Suprapubic skin (tissue), 4 donors: ENCODE measurements at regions not wholly inside any gene's neighbourhood (a gene's known extent, or its start where the extent isn't known, plus 50 kb on each side); places are given as distances from the start of the nearest gene placed in this dataset.

Experiments
- CTCF ChIP-seq, 2 donors: fragments of 200-600 bp in 1 of 2; fragments of 450-650 bp in 1 of 2; sonication (generic) in 1 of 2; IDR thresholded peaks; one replicate each; pipeline ENCODE4 v1.5.1; 2016 to 2019; ENCODE audit warnings: antibody characterized with exemption in 2 of 2, mild to moderate bottlenecking in 1 of 2, moderate library complexity in 1 of 2
- POLR2A ChIP-seq, 2 donors: fragments of 450-650 bp; IDR thresholded peaks; one replicate each; pipeline ENCODE4 v1.6.1; 2017; ENCODE audit warnings: antibody characterized with exemption in 2 of 2, mild to moderate bottlenecking in 2 of 2, moderate library complexity in 2 of 2
- POLR2AphosphoS5 ChIP-seq, 3 donors: sonication (generic); formaldehyde crosslinking; IDR thresholded peaks; one replicate each; pipeline ENCODE4 v1.6.1; 2017; ENCODE audit warnings: antibody characterized with exemption in 3 of 3

- TF ChIP-seq POLR2A (IDR thresholded peaks at IDR 0.05): no peak
- no peak for TF ChIP-seq POLR2AphosphoS5 (IDR thresholded peaks at IDR 0.05)
- no peak for TF ChIP-seq CTCF (IDR thresholded peaks at IDR 0.05)
Observed at GRCh38 chr4:38470735-38471262, 193.2 kb upstream of the KLF3 start.
